IMR-90 (cell line): ENCODE measurements at regions not wholly inside any gene's neighbourhood (a gene's known extent, or its start where the extent isn't known, plus 50 kb on each side); places are given as distances from the start of the nearest gene placed in this dataset.

Experiments used
- ATAC-seq: fragments of 200-7000 bp; cut with Tn5 transposase; 2 replicates; pipeline ENCODE4 v1.9.1; 2020; ENCODE audit warnings: low read depth, mild to moderate bottlenecking, moderate library complexity
- BruUV-seq: library from RNA; stranded (reverse); fragments of 400-500 nt; replicated peaks from 2 replicates; lab custom pipeline; 2021; lab: Mats Ljungman, UMichigan
- CTCF ChIA-PET: fragments of 300-600 bp; formaldehyde crosslinking; extraction: SDS; loops from one replicate; lab custom pipeline; 2021; ENCODE audit warnings: antibody characterized with exemption; lab: Yijun Ruan, JAX
- POLR2A ChIA-PET: fragments of 300-600 bp; sonication (Branson Sonifier 250); formaldehyde crosslinking; loops from one replicate; lab custom pipeline; 2022; ENCODE audit warnings: antibody characterized with exemption; ENCODE audit not compliant: unreplicated experiment; lab: Charles Lee
- DNase-seq: peaks from one replicate; pipeline ENCODE4 v3.0.0; 2013
- H2AFZ ChIP-seq: replicated peaks from 2 replicates; pipeline ENCODE3; 2013; ENCODE audit warnings: low read length, mild to moderate bottlenecking; ENCODE audit not compliant: poor library complexity
- H2AK5ac ChIP-seq: 2 replicates; pipeline ENCODE4 v1.6.1; 2013; ENCODE audit warnings: low read depth, low read length, inconsistent platforms
- H2AK9ac ChIP-seq: replicated peaks from 2 replicates; pipeline ENCODE3; 2013; ENCODE audit warnings: mild to moderate bottlenecking, low read depth, low read length, moderate library complexity; ENCODE audit not compliant: poor library complexity
- H2BK120ac ChIP-seq: 2 replicates; pipeline ENCODE4 v1.6.1; 2013; ENCODE audit warnings: low read depth, low read length, inconsistent platforms
- H2BK15ac ChIP-seq: 3 replicates; pipeline ENCODE4 v1.6.1; 2013; ENCODE audit warnings: low read depth, low read length, inconsistent platforms
- H2BK20ac ChIP-seq: 2 replicates; pipeline ENCODE4 v1.6.1; 2013; ENCODE audit warnings: low read depth, mild to moderate bottlenecking, inconsistent platforms, low read length, moderate library complexity
- H2BK5ac ChIP-seq: 2 replicates; pipeline ENCODE4 v1.6.1; 2013; ENCODE audit warnings: mild to moderate bottlenecking, low read depth, low read length, inconsistent platforms; ENCODE audit not compliant: poor library complexity, severe bottlenecking
- H3K14ac ChIP-seq: replicated peaks from 2 replicates; pipeline ENCODE4 v1.6.1; 2013; ENCODE audit warnings: low read depth, low read length, inconsistent platforms
- H3K18ac ChIP-seq: 2 replicates; pipeline ENCODE4 v1.6.1; 2013; ENCODE audit warnings: low read depth, low read length, control low read depth
- H3K23ac ChIP-seq: 2 replicates; pipeline ENCODE4 v1.6.1; 2013; ENCODE audit warnings: low read depth, low read length, inconsistent platforms
- H3K27ac ChIP-seq: 2 replicates; pipeline ENCODE4 v1.5.1; 2013; ENCODE audit warnings: mild to moderate bottlenecking, control low read depth, low read length; ENCODE audit not compliant: insufficient read depth
- H3K27me3 ChIP-seq: 2 replicates; pipeline ENCODE4 v1.6.1; 2013; ENCODE audit warnings: low read length; ENCODE audit not compliant: control insufficient read depth, insufficient read depth
- H3K36me3 ChIP-seq: 2 replicates; pipeline ENCODE4 v1.6.1; 2013; ENCODE audit warnings: low read length, mixed read lengths; ENCODE audit not compliant: control insufficient read depth, insufficient read depth
- H3K4ac ChIP-seq: 2 replicates; pipeline ENCODE4 v1.6.1; 2013; ENCODE audit warnings: low read depth, low read length, inconsistent platforms
- H3K4me1 ChIP-seq: 2 replicates; pipeline ENCODE4 v1.6.1; 2013; ENCODE audit warnings: low read length, mixed read lengths; ENCODE audit not compliant: control insufficient read depth, insufficient read depth
- H3K4me2 ChIP-seq: 2 replicates; pipeline ENCODE4 v1.6.1; 2013; ENCODE audit warnings: low read depth, mild to moderate bottlenecking, control low read depth, low read length, moderate library complexity
- H3K4me3 ChIP-seq: 2 replicates; pipeline ENCODE4 v1.5.1; 2013; ENCODE audit warnings: low read depth, mild to moderate bottlenecking, control low read depth, low read length, moderate library complexity; ENCODE audit not compliant: insufficient read depth
- H3K56ac ChIP-seq: 2 replicates; pipeline ENCODE4 v1.6.1; 2013; ENCODE audit warnings: low read length, inconsistent platforms; ENCODE audit not compliant: insufficient read depth; ENCODE audit errors: extremely low read depth
- H3K79me1 ChIP-seq, 2 experiments: 2 replicates each; pipeline ENCODE4 v1.6.1; 2013; ENCODE audit warnings: low read length in 2 of 2, inconsistent platforms in 1 of 2, low read depth in 1 of 2
- H3K9ac ChIP-seq: 2 replicates; pipeline ENCODE4 v1.6.1; 2013; ENCODE audit warnings: low read depth, low read length, control low read depth
- H3K9me1 ChIP-seq: 2 replicates; pipeline ENCODE4 v1.6.1; 2013; ENCODE audit warnings: low read length, inconsistent platforms; ENCODE audit not compliant: insufficient read depth
- H3K9me3 ChIP-seq: 2 replicates; pipeline ENCODE4 v1.6.1; 2013; ENCODE audit warnings: low read length; ENCODE audit not compliant: control insufficient read depth, insufficient read depth
- H4K20me1 ChIP-seq: 2 replicates; pipeline ENCODE4 v1.6.1; 2013; ENCODE audit warnings: low read length, inconsistent platforms; ENCODE audit not compliant: insufficient read depth
- H4K5ac ChIP-seq: 2 replicates; pipeline ENCODE4 v1.6.1; 2013; ENCODE audit warnings: mild to moderate bottlenecking, low read depth, low read length, control low read depth
- H4K8ac ChIP-seq, 2 experiments: 2 replicates each; pipeline ENCODE4 v1.6.1; 2013; ENCODE audit warnings: low read depth in 2 of 2, low read length in 2 of 2, control low read depth in 1 of 2, inconsistent platforms in 1 of 2
- H4K91ac ChIP-seq: 2 replicates; pipeline ENCODE4 v1.6.1; 2013; ENCODE audit warnings: low read depth, low read length, inconsistent platforms; ENCODE audit not compliant: insufficient read depth
- BHLHE40 ChIP-seq: fragments of 150-350 bp; IDR thresholded peaks from 2 replicates; pipeline ENCODE4 v1.6.1; 2016; ENCODE audit warnings: mild to moderate bottlenecking, low read depth, low read length
- CEBPB ChIP-seq: IDR thresholded peaks from 2 replicates; pipeline ENCODE4 v1.6.1; 2012; ENCODE audit warnings: low read depth, low read length, improper control_type of control experiment
- CHD1 ChIP-seq: IDR thresholded peaks from 2 replicates; pipeline ENCODE4 v1.6.1; 2012; ENCODE audit warnings: low read depth, low read length, improper control_type of control experiment
- FOS ChIP-seq: fragments of 150-350 bp; IDR thresholded peaks from 2 replicates; pipeline ENCODE4 v1.6.1; 2016; ENCODE audit warnings: low read depth, low read length
- MAFK ChIP-seq: IDR thresholded peaks from 2 replicates; pipeline ENCODE4 v1.6.1; 2012; ENCODE audit warnings: low read depth, low read length, improper control_type of control experiment
- MAZ ChIP-seq: IDR thresholded peaks from 2 replicates; pipeline ENCODE4 v1.6.1; 2012; ENCODE audit warnings: low read depth, mild to moderate bottlenecking, low read length, improper control_type of control experiment, moderate library complexity, borderline replicate concordance
- MXI1 ChIP-seq: IDR thresholded peaks from 2 replicates; pipeline ENCODE4 v1.6.1; 2012; ENCODE audit warnings: low read depth, mild to moderate bottlenecking, low read length, moderate library complexity, borderline replicate concordance
- NFE2L2 ChIP-seq: fragments of 150-350 bp; IDR thresholded peaks from 2 replicates; pipeline ENCODE4 v1.6.1; 2016; ENCODE audit warnings: low read depth, mild to moderate bottlenecking, low read length
- POLR2A ChIP-seq: IDR thresholded peaks from 2 replicates; pipeline ENCODE4 v1.6.1; 2012; ENCODE audit warnings: mild to moderate bottlenecking, low read depth, low read length
- RAD21 ChIP-seq: IDR thresholded peaks from 2 replicates; pipeline ENCODE4 v1.6.1; 2012; ENCODE audit warnings: low read length, improper control_type of control experiment
- RCOR1 ChIP-seq: IDR thresholded peaks from 2 replicates; pipeline ENCODE4 v1.6.1; 2012; ENCODE audit warnings: mild to moderate bottlenecking, low read length, improper control_type of control experiment; ENCODE audit not compliant: insufficient replicate concordance
- RFX5 ChIP-seq: IDR thresholded peaks from 2 replicates; pipeline ENCODE4 v1.8.0; 2012; ENCODE audit warnings: low read depth, mild to moderate bottlenecking, low read length, moderate library complexity
- SMC3 ChIP-seq: fragments of 150-350 bp; IDR thresholded peaks from 2 replicates; pipeline ENCODE4 v1.6.1; 2016; ENCODE audit warnings: low read depth, mild to moderate bottlenecking, antibody characterized with exemption, low read length, moderate library complexity
- WGBS, 2 experiments: methylation state at CpG; one replicate each; pipeline versions ENCODE4 v1.1.5 to v1.1.7; 2013; ENCODE audit warnings: missing lambda C conversion rate in 2 of 2; ENCODE audit not compliant: insufficient read length in 1 of 2; ENCODE audit errors: extremely low coverage in 2 of 2; 5-methylcytosine and 5-hydroxymethylcytosine counted together
- dilution Hi-C: fragments of 300-500 bp; cut with HindIII; formaldehyde crosslinking; loops from one replicate; pipeline ENCODE4 v1.14.3; 2018; ENCODE audit warnings: low sequenced_read_pairs; ENCODE audit not compliant: unreplicated experiment
- in situ Hi-C: fragments of 300-500 bp; cut with MboI; formaldehyde crosslinking; loops from 3 replicates; pipeline ENCODE4 v1.14.3; 2019; ENCODE audit warnings: low sequenced_read_pairs, inconsistent platforms, mixed read lengths
- intact Hi-C: fragments of 100-400 bp; cut with micrococcal nuclease; formaldehyde crosslinking; loops from 2 replicates; pipeline ENCODE4 v1.10.0; 2022
- TF ChIP-seq, protein P1 (sequence below): fragments of 150-350 bp; IDR thresholded peaks from 2 replicates; pipeline ENCODE4 v1.6.1; 2017; ENCODE audit warnings: mild to moderate bottlenecking, antibody characterized with exemption, low read length, low read depth
- TF ChIP-seq, protein P2 (sequence below): fragments of 150-350 bp; IDR thresholded peaks from 2 replicates; pipeline ENCODE4 v1.6.1; 2016; ENCODE audit warnings: low read depth, mild to moderate bottlenecking, low read length, moderate library complexity, borderline replicate concordance
- TF ChIP-seq, protein P3 (sequence below): conservative IDR thresholded peaks from 2 replicates; pipeline ENCODE4 v1.5.1; 2012; ENCODE audit warnings: mild to moderate bottlenecking, low read depth, low read length, improper control_type of control experiment

DNA sequence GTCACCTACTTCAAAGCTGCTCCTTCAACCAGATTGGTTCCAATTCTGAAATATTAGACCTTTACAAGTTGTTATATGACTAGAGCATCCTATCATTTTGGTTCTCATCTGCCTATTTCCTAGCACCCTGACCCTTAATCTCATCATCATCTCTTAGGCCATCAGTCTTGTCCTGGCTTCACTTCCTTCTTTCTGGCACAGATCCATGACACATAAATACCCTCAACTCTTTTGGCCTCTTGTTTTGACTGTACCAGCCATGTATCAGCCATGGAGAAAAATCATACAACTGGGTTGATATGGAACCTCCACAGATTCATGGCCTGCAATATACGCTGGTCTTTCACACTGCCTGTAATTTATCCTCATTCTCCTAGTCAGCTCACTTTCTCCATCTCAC lies 123.1 kb upstream of the FBXL17 start:
- dilution Hi-C loops, result no loop called here
- H3K4me2 ChIP-seq, result no peak overlapping the region
- no peak overlapping the region for H3K18ac ChIP-seq
- H2BK20ac ChIP-seq, result no peak overlapping the region
- no TSS peak for BruUV-seq
- H3K27ac ChIP-seq, result no peak overlapping the region
- H2BK120ac ChIP-seq, result no peak overlapping the region
- no peaks in the 10 kb centered on the region for H3K36me3 ChIP-seq
- no peak overlapping the region for H3K9ac ChIP-seq
- H3K23ac ChIP-seq, result no peak overlapping the region
- H2BK5ac ChIP-seq, result no peak overlapping the region
- in situ Hi-C loops, result no loop called here
- no peak overlapping the region for H3K14ac ChIP-seq
- H3K4me3 ChIP-seq, result no peak overlapping the region
- TF ChIP-seq CEBPB, result no peak
- no peak for TF ChIP-seq MAFK
- TF ChIP-seq, protein P1, sequence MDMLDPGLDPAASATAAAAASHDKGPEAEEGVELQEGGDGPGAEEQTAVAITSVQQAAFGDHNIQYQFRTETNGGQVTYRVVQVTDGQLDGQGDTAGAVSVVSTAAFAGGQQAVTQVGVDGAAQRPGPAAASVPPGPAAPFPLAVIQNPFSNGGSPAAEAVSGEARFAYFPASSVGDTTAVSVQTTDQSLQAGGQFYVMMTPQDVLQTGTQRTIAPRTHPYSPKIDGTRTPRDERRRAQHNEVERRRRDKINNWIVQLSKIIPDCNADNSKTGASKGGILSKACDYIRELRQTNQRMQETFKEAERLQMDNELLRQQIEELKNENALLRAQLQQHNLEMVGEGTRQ, result no peak
- TF ChIP-seq BHLHE40, result no peak
- no peak for TF ChIP-seq MXI1
- no peak for TF ChIP-seq SMC3
- no peak for TF ChIP-seq FOS
- no peak for TF ChIP-seq POLR2A
- TF ChIP-seq RFX5, result no peak
- no peak for TF ChIP-seq RAD21
- TF ChIP-seq MAZ, result no peak
- no peak for TF ChIP-seq RCOR1
- TF ChIP-seq, protein P2, sequence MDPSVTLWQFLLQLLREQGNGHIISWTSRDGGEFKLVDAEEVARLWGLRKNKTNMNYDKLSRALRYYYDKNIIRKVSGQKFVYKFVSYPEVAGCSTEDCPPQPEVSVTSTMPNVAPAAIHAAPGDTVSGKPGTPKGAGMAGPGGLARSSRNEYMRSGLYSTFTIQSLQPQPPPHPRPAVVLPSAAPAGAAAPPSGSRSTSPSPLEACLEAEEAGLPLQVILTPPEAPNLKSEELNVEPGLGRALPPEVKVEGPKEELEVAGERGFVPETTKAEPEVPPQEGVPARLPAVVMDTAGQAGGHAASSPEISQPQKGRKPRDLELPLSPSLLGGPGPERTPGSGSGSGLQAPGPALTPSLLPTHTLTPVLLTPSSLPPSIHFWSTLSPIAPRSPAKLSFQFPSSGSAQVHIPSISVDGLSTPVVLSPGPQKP, result no peak
- TF ChIP-seq, protein P3, sequence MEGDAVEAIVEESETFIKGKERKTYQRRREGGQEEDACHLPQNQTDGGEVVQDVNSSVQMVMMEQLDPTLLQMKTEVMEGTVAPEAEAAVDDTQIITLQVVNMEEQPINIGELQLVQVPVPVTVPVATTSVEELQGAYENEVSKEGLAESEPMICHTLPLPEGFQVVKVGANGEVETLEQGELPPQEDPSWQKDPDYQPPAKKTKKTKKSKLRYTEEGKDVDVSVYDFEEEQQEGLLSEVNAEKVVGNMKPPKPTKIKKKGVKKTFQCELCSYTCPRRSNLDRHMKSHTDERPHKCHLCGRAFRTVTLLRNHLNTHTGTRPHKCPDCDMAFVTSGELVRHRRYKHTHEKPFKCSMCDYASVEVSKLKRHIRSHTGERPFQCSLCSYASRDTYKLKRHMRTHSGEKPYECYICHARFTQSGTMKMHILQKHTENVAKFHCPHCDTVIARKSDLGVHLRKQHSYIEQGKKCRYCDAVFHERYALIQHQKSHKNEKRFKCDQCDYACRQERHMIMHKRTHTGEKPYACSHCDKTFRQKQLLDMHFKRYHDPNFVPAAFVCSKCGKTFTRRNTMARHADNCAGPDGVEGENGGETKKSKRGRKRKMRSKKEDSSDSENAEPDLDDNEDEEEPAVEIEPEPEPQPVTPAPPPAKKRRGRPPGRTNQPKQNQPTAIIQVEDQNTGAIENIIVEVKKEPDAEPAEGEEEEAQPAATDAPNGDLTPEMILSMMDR, result no peak
- TF ChIP-seq NFE2L2, result no peak
- TF ChIP-seq CHD1, result no peak
- no peak overlapping the region for H4K8ac ChIP-seq
- H2AK9ac ChIP-seq, result no peak overlapping the region
- H4K5ac ChIP-seq, result no peak overlapping the region
- intact Hi-C loops, result no loop called here
- no peak overlapping the region for H3K4ac ChIP-seq
- no peaks in the 10 kb centered on the region for H3K4me1 ChIP-seq
- H2AFZ ChIP-seq, result no peak overlapping the region
- H3K9me3 ChIP-seq, result no peaks in the 10 kb centered on the region
- no peak overlapping the region for H4K91ac ChIP-seq
- H3K79me1 ChIP-seq, result no peaks in the 10 kb centered on the region
- ChIA-PET POLR2A (no interaction called here), CTCF (no interaction called here)
- ATAC-seq, result no peak
- 57% methylated on average over 1 of the region's 1 CpG; no CpG with 5 or more reads in 1 of the 2 experiments for WGBS, 2 experiments
- H3K9me1 ChIP-seq, result no peaks in the 10 kb centered on the region
- DNase-seq, result no peak
- H2BK15ac ChIP-seq, result no peak overlapping the region
- H2AK5ac ChIP-seq, result no peak overlapping the region
- no peaks in the 10 kb centered on the region for H4K20me1 ChIP-seq
- H3K56ac ChIP-seq, result no peak overlapping the region
- no peaks in the 10 kb centered on the region for H3K27me3 ChIP-seq
